OCI-LY3 (cell line): ENCODE measurements at regions not wholly inside any gene's neighbourhood (a gene's known extent, or its start where the extent isn't known, plus 50 kb on each side); places are given as distances from the start of the nearest gene placed in this dataset.

Source experiments
- H2AFZ ChIP-seq: fragments of 200-600, 300-600 bp; shearing (Covaris generic); 2 replicates; pipeline ENCODE4 v1.6.0; 2014; ENCODE audit warnings: antibody characterized with exemption, low read depth, low read length
- H3K27ac ChIP-seq: fragments of 200-600, 300-600 bp; sonication (generic); 2 replicates; pipeline ENCODE4 v1.5.1; 2014; ENCODE audit warnings: mild to moderate bottlenecking, low read length, moderate library complexity, mixed read lengths
- H3K27me3 ChIP-seq: fragments of 200-600, 300-600 bp; sonication (generic); 2 replicates; pipeline ENCODE4 v1.6.1; 2014; ENCODE audit warnings: low read depth, low read length, mixed read lengths
- H3K36me3 ChIP-seq: fragments of 200-600, 300-600 bp; sonication (generic); replicated peaks from 2 replicates; pipeline ENCODE3; 2014; ENCODE audit warnings: low read depth, low read length, mixed read lengths
- H3K4me1 ChIP-seq: fragments of 300-600, 200-600 bp; sonication (generic); 2 replicates; pipeline ENCODE4 v1.6.1; 2014; ENCODE audit warnings: low read length, mixed read lengths
- H3K4me2 ChIP-seq: fragments of 200-600, 300-600 bp; sonication (generic); 2 replicates; pipeline ENCODE4 v1.6.1; 2014; ENCODE audit warnings: low read length, mixed read lengths
- H3K4me3 ChIP-seq: fragments of 300-600, 200-600 bp; sonication (generic); 2 replicates; pipeline ENCODE4 v1.5.1; 2014; ENCODE audit warnings: antibody characterized with exemption, mild to moderate bottlenecking, low read length, moderate library complexity
- H3K79me2 ChIP-seq: fragments of 300-600, 200-600 bp; shearing (Covaris generic); 2 replicates; pipeline ENCODE4 v1.6.1; 2014; ENCODE audit warnings: mild to moderate bottlenecking, low read length, mixed read lengths
- H3K9ac ChIP-seq: fragments of 300-600, 200-600 bp; shearing (Covaris generic); 2 replicates; pipeline ENCODE4 v1.6.0; 2014; ENCODE audit warnings: mild to moderate bottlenecking, low read length, moderate library complexity
- H3K9me3 ChIP-seq: fragments of 200-600, 300-600 bp; shearing (Covaris generic); 2 replicates; pipeline ENCODE4 v1.6.1; 2014; ENCODE audit warnings: low read length, mixed read lengths; ENCODE audit not compliant: insufficient read depth
- H4K20me1 ChIP-seq: fragments of 200-600, 300-600 bp; sonication (generic); 2 replicates; pipeline ENCODE4 v1.6.1; 2016; ENCODE audit warnings: low read length, mixed read lengths; ENCODE audit not compliant: insufficient read depth
- EZH2phosphoT487 ChIP-seq: fragments of 200-600 bp; shearing (Covaris generic); IDR thresholded peaks from 2 replicates; pipeline ENCODE4 v1.6.1; 2018; ENCODE audit warnings: antibody characterized with exemption, mixed run types, low read depth
- TF ChIP-seq, protein P1 (sequence below): fragments of 200-600, 300-600 bp; sonication (generic); IDR thresholded peaks from 2 replicates; pipeline ENCODE4 v1.5.1; 2014; ENCODE audit warnings: antibody characterized with exemption, low read length, low read depth

GRCh38 chr14:46230540-46230939 is 421.0 kb downstream of the RPL10L start:
- no peaks in the 10 kb centered on the region for H3K36me3 ChIP-seq
- H3K27ac ChIP-seq: no peak overlapping the region
- H3K27me3 ChIP-seq: no peaks in the 10 kb centered on the region
- H4K20me1 ChIP-seq: no peaks in the 10 kb centered on the region
- no peak overlapping the region for H3K4me3 ChIP-seq
- no peaks in the 10 kb centered on the region for H3K9me3 ChIP-seq
- H3K79me2 ChIP-seq: no peaks in the 10 kb centered on the region
- H3K9ac ChIP-seq: no peak overlapping the region
- no peak overlapping the region for H2AFZ ChIP-seq
- no peak overlapping the region for H3K4me2 ChIP-seq
- H3K4me1 ChIP-seq: no peaks in the 10 kb centered on the region
- no peak for TF ChIP-seq EZH2phosphoT487
- TF ChIP-seq, protein P1, sequence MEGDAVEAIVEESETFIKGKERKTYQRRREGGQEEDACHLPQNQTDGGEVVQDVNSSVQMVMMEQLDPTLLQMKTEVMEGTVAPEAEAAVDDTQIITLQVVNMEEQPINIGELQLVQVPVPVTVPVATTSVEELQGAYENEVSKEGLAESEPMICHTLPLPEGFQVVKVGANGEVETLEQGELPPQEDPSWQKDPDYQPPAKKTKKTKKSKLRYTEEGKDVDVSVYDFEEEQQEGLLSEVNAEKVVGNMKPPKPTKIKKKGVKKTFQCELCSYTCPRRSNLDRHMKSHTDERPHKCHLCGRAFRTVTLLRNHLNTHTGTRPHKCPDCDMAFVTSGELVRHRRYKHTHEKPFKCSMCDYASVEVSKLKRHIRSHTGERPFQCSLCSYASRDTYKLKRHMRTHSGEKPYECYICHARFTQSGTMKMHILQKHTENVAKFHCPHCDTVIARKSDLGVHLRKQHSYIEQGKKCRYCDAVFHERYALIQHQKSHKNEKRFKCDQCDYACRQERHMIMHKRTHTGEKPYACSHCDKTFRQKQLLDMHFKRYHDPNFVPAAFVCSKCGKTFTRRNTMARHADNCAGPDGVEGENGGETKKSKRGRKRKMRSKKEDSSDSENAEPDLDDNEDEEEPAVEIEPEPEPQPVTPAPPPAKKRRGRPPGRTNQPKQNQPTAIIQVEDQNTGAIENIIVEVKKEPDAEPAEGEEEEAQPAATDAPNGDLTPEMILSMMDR: no peak

DNA sequence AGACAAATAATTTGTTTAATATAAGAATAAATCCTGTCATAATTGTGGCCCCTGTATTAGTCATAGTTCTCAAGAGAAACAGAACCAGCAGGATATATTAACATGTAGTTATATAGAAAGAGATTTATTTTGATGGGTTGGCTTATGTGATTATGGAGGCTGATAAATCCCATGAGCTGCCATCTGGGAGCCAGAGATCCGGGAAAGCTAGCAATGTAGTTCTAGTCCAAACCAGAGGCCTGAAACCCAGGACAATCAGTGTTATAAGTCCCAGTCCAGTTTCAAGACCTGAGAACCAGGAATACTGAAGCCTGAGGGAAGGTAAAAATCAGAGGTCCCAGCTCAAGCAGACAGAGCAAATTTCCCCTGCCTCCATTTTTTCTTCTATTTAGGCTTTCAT is 435.8 kb downstream of the RPL10L start:
- no peaks in the 10 kb centered on the region for H3K9me3 ChIP-seq
- TF ChIP-seq, protein P1: no peak
- no peak for TF ChIP-seq EZH2phosphoT487
- H3K4me1 ChIP-seq: no peaks in the 10 kb centered on the region
- no peak overlapping the region for H3K4me3 ChIP-seq
- no peaks in the 10 kb centered on the region for H4K20me1 ChIP-seq
- H3K36me3 ChIP-seq: no peaks in the 10 kb centered on the region
- H3K79me2 ChIP-seq: no peaks in the 10 kb centered on the region
- no peak overlapping the region for H3K4me2 ChIP-seq
- no peak overlapping the region for H3K27ac ChIP-seq
- no peak overlapping the region for H3K9ac ChIP-seq
- no peaks in the 10 kb centered on the region for H3K27me3 ChIP-seq
- no peak overlapping the region for H2AFZ ChIP-seq

DNA sequence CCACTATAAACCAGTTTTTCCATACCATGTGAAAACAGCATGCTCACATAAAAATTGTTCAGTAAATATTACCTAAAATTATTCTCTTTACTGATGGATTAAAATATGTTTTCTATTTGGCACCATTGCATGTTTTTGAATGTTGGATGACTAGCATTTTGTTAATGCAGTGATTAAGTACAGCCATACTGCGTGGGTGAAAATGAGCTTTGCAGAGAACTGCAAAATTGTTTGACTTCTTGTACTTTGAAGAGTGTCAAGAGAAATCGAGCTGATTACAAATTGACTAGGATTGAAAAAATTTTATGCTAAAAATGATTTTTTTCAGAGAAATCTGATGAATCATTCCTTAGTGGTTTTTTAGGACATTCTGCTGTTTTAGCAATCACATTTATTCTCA is 452.9 kb downstream of the RPL10L start:
- Histone ChIP-seq H3K27me3 (no peaks in the 10 kb centered on the region), H3K9me3 (no peaks in the 10 kb centered on the region), H3K79me2 (no peaks in the 10 kb centered on the region), H4K20me1 (no peaks in the 10 kb centered on the region), H2AFZ (no peak overlapping the region), H3K27ac (no peak overlapping the region), H3K36me3 (no peaks in the 10 kb centered on the region), H3K4me2 (no peak overlapping the region), H3K4me3 (no peak overlapping the region), H3K4me1 (no peaks in the 10 kb centered on the region), H3K9ac (no peak overlapping the region)
- TF ChIP-seq, protein P1: no peak
- no peak for TF ChIP-seq EZH2phosphoT487

DNA sequence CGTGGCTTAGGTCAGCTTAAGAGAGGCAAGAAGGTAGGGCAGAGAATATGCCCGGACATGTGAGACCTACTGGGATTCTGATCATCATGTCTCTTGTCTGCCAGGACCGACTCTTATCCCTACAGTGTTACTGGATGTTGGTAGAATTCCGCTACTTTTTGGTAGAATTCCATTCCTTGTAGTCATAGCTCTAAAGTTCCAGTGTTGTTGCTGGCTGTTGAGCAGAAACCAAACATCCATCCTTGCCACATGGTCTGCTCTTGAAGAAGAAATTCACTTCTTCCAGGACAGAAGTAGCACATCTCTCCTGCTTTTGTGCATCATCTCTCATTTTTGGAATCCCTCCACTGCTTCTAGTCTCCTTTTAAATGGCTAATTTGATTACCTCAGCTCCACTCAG is 453.7 kb downstream of the RPL10L start:
- H3K36me3 ChIP-seq: no peaks in the 10 kb centered on the region
- H3K79me2 ChIP-seq: no peaks in the 10 kb centered on the region
- H3K4me3 ChIP-seq: no peak overlapping the region
- H3K9ac ChIP-seq: no peak overlapping the region
- no peak overlapping the region for H3K4me2 ChIP-seq
- no peaks in the 10 kb centered on the region for H3K9me3 ChIP-seq
- H3K4me1 ChIP-seq: no peaks in the 10 kb centered on the region
- TF ChIP-seq EZH2phosphoT487: no peak
- TF ChIP-seq, protein P1: no peak
- no peaks in the 10 kb centered on the region for H3K27me3 ChIP-seq
- H4K20me1 ChIP-seq: no peaks in the 10 kb centered on the region
- H2AFZ ChIP-seq: no peak overlapping the region
- no peak overlapping the region for H3K27ac ChIP-seq
